ENCODE measurements at regions not wholly inside any gene's neighbourhood (a gene's known extent, or its start where the extent isn't known, plus 50 kb on each side); places are given as distances from the start of the nearest gene placed in this dataset.

- no peak for DNase-seq (ENCODE audit: low read depth in 2 of 3, low spot score in 2 of 3)
Measured at GRCh38 chr10:43868952-43869351, 220.3 kb upstream of the ZNF32 start.

- no peak for DNase-seq (ENCODE audit: low read depth in 2 of 3, low spot score in 2 of 3)
Measured at GRCh38 chr10:43867667-43868565, 219.2 kb upstream of the ZNF32 start.

- no peak for DNase-seq (ENCODE audit: low read depth in 2 of 3, low spot score in 2 of 3)
Measured at GRCh38 chr10:43867113-43867512, 218.4 kb upstream of the ZNF32 start.

GRCh38 chr10:43866712-43867111 is 218.0 kb upstream of the ZNF32 start:
- DNase-seq (ENCODE audit: low read depth in 2 of 3, low spot score in 2 of 3): no peak

GRCh38 chr10:43865265-43866135 is 216.8 kb upstream of the ZNF32 start:
- DNase-seq (ENCODE audit: low read depth in 2 of 3, low spot score in 2 of 3): no peak

GRCh38 chr10:43864656-43865055 is 216.0 kb upstream of the ZNF32 start:
- DNase-seq (ENCODE audit: low read depth in 2 of 3, low spot score in 2 of 3): no peak

GRCh38 chr10:43863859-43864591 is 215.3 kb upstream of the ZNF32 start:
- DNase-seq (ENCODE audit: low read depth in 2 of 3, low spot score in 2 of 3): no peak

- no peak for DNase-seq (ENCODE audit: low read depth in 2 of 3, low spot score in 2 of 3)
Measured at GRCh38 chr10:43863270-43863669, 214.6 kb upstream of the ZNF32 start.

- DNase-seq (ENCODE audit: low read depth in 2 of 3, low spot score in 2 of 3): no peak
Measured at GRCh38 chr10:43862756-43863155, 214.1 kb upstream of the ZNF32 start.

GRCh38 chr10:43861966-43862751 is 213.5 kb upstream of the ZNF32 start:
- DNase-seq (ENCODE audit: low read depth in 2 of 3, low spot score in 2 of 3): no peak

- DNase-seq (ENCODE audit: low read depth in 2 of 3, low spot score in 2 of 3): no peak
Measured at GRCh38 chr10:43859016-43859525, 210.4 kb upstream of the ZNF32 start.

GRCh38 chr10:43857931-43858315 is 209.2 kb upstream of the ZNF32 start:
- no peak for DNase-seq (ENCODE audit: low read depth in 2 of 3, low spot score in 2 of 3)

- no peak for DNase-seq (ENCODE audit: low read depth in 2 of 3, low spot score in 2 of 3)
Measured at GRCh38 chr10:43857206-43857930, 208.7 kb upstream of the ZNF32 start.

- no peak for DNase-seq (ENCODE audit: low read depth in 2 of 3, low spot score in 2 of 3)
Measured at GRCh38 chr10:43856299-43856698, 207.6 kb upstream of the ZNF32 start.

GRCh38 chr10:43855667-43856210 is 207.1 kb upstream of the ZNF32 start:
- no peak for DNase-seq (ENCODE audit: low read depth in 2 of 3, low spot score in 2 of 3)

GRCh38 chr10:43854007-43854406 is 205.3 kb upstream of the ZNF32 start:
- no peak for DNase-seq (ENCODE audit: low read depth in 2 of 3, low spot score in 2 of 3)

GRCh38 chr10:43853369-43853768 is 204.7 kb upstream of the ZNF32 start:
- DNase-seq (ENCODE audit: low read depth in 2 of 3, low spot score in 2 of 3): no peak

GRCh38 chr10:43852644-43853214 is 204.0 kb upstream of the ZNF32 start:
- DNase-seq (ENCODE audit: low read depth in 2 of 3, low spot score in 2 of 3): no peak

- DNase-seq (ENCODE audit: low read depth in 2 of 3, low spot score in 2 of 3): no peak
Measured at GRCh38 chr10:43852149-43852548, 203.5 kb upstream of the ZNF32 start.
